Lung (tissue), 11 donors: ENCODE measurements at regions not wholly inside any gene's neighbourhood (a gene's known extent, or its start where the extent isn't known, plus 50 kb on each side); places are given as distances from the start of the nearest gene placed in this dataset.

Experiments used
- ATAC-seq: fragments of 200-7000 bp; cut with Tn5 transposase; one replicate; pipeline ENCODE4 v1.9.1; 2020; ENCODE audit warnings: moderate number of reproducible peaks; ENCODE audit not compliant: insufficient read depth, low FRiP score
- DNase-seq, 3 donors: peaks; one replicate each; pipeline ENCODE4 v3.0.0-alpha.2; 2013 to 2017
- H3K27ac ChIP-seq, 2 donors: one replicate each; pipeline ENCODE4 v1.5.1; 2013; ENCODE audit warnings: mild to moderate bottlenecking in 2 of 2, moderate library complexity in 2 of 2, control low read depth in 1 of 2, inconsistent platforms in 1 of 2, low read depth in 1 of 2, low read length in 1 of 2
- H3K27me3 ChIP-seq, 3 donors: one replicate each; pipeline ENCODE4 v1.5.1; 2013; ENCODE audit warnings: low read length in 2 of 3; ENCODE audit not compliant: control insufficient read depth in 3 of 3, insufficient read depth in 3 of 3
- H3K36me3 ChIP-seq, 4 donors: one replicate each; pipeline ENCODE4 v1.5.1; 2013; ENCODE audit warnings: low read length in 4 of 4, mild to moderate bottlenecking in 1 of 4, moderate library complexity in 1 of 4; ENCODE audit not compliant: control insufficient read depth in 4 of 4, insufficient read depth in 4 of 4
- H3K4me1 ChIP-seq, 5 donors: one replicate each; pipeline ENCODE4 v1.5.1; 2013; ENCODE audit warnings: low read length in 5 of 5, mild to moderate bottlenecking in 2 of 5, moderate library complexity in 1 of 5; ENCODE audit not compliant: control insufficient read depth in 5 of 5, insufficient read depth in 5 of 5
- H3K4me3 ChIP-seq: one replicate; pipeline ENCODE4 v1.5.1; 2013; ENCODE audit warnings: mild to moderate bottlenecking, control low read depth, moderate library complexity
- H3K9ac ChIP-seq, 2 donors: one replicate each; pipeline ENCODE4 v1.5.1; 2013; ENCODE audit warnings: low read length in 2 of 2, control low read depth in 1 of 2; ENCODE audit not compliant: insufficient read depth in 1 of 2
- H3K9me3 ChIP-seq, 4 donors: one replicate each; pipeline ENCODE4 v1.5.1; 2013; ENCODE audit warnings: low read length in 3 of 4, mild to moderate bottlenecking in 1 of 4, moderate library complexity in 1 of 4; ENCODE audit not compliant: control insufficient read depth in 4 of 4, insufficient read depth in 3 of 4
- CTCF ChIP-seq: IDR thresholded peaks from 2 replicates; pipeline ENCODE4 v1.5.1; 2012; ENCODE audit warnings: mild to moderate bottlenecking; ENCODE audit errors: control extremely low read depth, extremely low read depth
- WGBS, 2 donors: extraction: QIAGEN DNeasy Blood & Tissue Kit; methylation state at CpG; one replicate each; pipeline ENCODE4 v1.1.7; 2013; 5-methylcytosine and 5-hydroxymethylcytosine counted together
- donor health status: control.
- donor health status: control.
- donor health status: Bipolar disorder and iron deficiency.
- donor health status: healthy.
- donor health status: DM: yes; HTN: yes; CAD: no.

- H3K4me1 ChIP-seq = peaks cover 0 to 4% (median 0%) of the 10 kb centered on the region in 5 donors
- TF ChIP-seq CTCF = no peak
- 43 to 62% methylated on average over 1 of the region's 1 CpG for WGBS, 2 donors
- no peaks in the 10 kb centered on the region for H3K27me3 ChIP-seq
- H3K27ac ChIP-seq = no peak overlapping the region
- H3K9me3 ChIP-seq = no peaks in the 10 kb centered on the region
- DNase-seq = no peak
- no peaks in the 10 kb centered on the region for H3K36me3 ChIP-seq
- H3K4me3 ChIP-seq = no peak overlapping the region
- no peak for ATAC-seq
- H3K9ac ChIP-seq = no peak overlapping the region
Measured at GRCh38 chr17:14903854-14904253, 361.3 kb downstream of the PMP22 start.

GRCh38 chr17:14902803-14903202 lies 362.3 kb downstream of the PMP22 start:
- ATAC-seq (no peak), DNase-seq (no peak)
- Histone ChIP-seq H3K27me3 (no peaks in the 10 kb centered on the region), H3K4me1 (peaks cover 0 to 4% (median 0%) of the 10 kb centered on the region in 5 donors), H3K9me3 (no peaks in the 10 kb centered on the region), H3K9ac (no peak overlapping the region), H3K36me3 (no peaks in the 10 kb centered on the region), H3K27ac (no peak overlapping the region), H3K4me3 (no peak overlapping the region)
- no peak for TF ChIP-seq CTCF

- H3K9me3 ChIP-seq = no peaks in the 10 kb centered on the region
- H3K36me3 ChIP-seq = no peaks in the 10 kb centered on the region
- H3K4me1 ChIP-seq = peaks cover 0 to 4% (median 0%) of the 10 kb centered on the region in 5 donors
- DNase-seq (no peak), ATAC-seq (no peak)
- no peak overlapping the region for H3K4me3 ChIP-seq
- WGBS, 2 donors = 86 to 94% methylated on average over 3 of the region's 3 CpGs
- no peak overlapping the region for H3K27ac ChIP-seq
- H3K27me3 ChIP-seq = no peaks in the 10 kb centered on the region
- TF ChIP-seq CTCF = no peak
- H3K9ac ChIP-seq = no peak overlapping the region
Measured at GRCh38 chr17:14902297-14902696, 362.8 kb downstream of the PMP22 start.

GRCh38 chr17:14901376-14901775 lies 363.8 kb downstream of the PMP22 start:
- H3K9ac ChIP-seq = no peak overlapping the region
- DNase-seq (no peak), ATAC-seq (no peak)
- no peaks in the 10 kb centered on the region for H3K36me3 ChIP-seq
- peaks cover 0 to 4% (median 0%) of the 10 kb centered on the region in 5 donors for H3K4me1 ChIP-seq
- WGBS, 2 donors = 79 to 89% methylated on average over 2 of the region's 2 CpGs
- TF ChIP-seq CTCF = no peak
- H3K27ac ChIP-seq = no peak overlapping the region
- H3K9me3 ChIP-seq = no peaks in the 10 kb centered on the region
- H3K27me3 ChIP-seq = no peaks in the 10 kb centered on the region
- H3K4me3 ChIP-seq = no peak overlapping the region
